Left kidney (tissue), 1 donor: ENCODE measurements at regions not wholly inside any gene's neighbourhood (a gene's known extent, or its start where the extent isn't known, plus 50 kb on each side); places are given as distances from the start of the nearest gene placed in this dataset.
"Not testable (repeated sequence)": the region's sequence is repeated elsewhere in the genome, so short reads cannot be mapped to it uniquely, and the experiment has no call there.

ENCODE experiments used
- DNase-seq: peaks from one replicate; pipeline ENCODE4 v3.0.0-alpha.2; 2013

DNA sequence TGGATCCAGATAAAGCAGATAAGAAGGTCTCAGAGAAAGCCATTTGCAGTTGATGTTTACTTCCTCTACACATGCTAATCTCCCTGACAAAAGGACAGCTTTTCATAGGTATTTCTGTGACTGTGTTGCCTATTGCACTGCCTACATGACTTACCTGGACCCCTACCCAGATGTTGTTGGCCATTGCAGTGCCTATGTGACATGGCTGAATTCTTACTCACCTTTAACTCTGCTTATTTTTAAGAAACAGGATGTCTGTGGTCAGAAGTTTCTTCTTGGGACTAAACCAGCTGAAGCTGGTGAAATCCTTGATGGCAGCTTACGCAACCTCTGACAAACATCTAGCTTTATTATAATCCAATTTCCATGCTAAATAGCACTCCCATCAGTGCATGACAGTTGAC, 50.7 kb downstream of the PPIAL4D start:
- not testable (repeated sequence) for DNase-seq

- not testable (repeated sequence) for DNase-seq
Observed at GRCh38 chr1:145189543-145190030, 52.4 kb downstream of the PPIAL4D start.

DNA sequence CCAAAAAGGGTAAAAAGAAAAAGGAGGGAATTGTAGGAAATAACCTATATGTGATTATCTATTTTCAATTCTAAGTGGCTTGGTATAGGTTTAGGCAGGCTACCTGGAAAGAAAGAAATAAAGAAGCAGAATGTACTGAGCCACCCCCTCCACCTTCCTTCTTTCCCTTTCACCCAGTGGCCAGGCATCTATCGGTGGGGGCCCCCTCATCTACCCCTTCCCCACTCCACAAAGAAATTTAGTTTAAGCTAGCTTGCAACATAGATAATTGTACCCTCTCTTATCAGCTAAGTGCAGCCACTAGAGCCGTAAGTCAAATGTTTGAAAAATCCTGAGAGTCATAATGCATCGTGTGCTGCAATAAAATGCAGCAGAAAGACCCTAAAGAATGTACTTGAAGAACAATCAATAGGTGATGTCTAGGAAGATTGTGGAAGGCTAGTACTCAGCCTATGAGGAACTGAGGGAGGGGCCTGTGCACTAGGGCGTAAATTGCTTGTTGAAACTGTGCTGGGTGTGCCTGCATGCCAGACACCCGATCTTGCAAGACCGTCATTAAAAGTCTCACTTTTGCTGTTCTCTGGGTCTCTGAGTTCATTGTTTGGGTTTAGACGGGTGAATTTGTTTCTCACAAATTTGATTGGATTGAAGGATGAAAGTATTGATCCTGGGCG, 53.0 kb downstream of the PPIAL4D start:
- DNase-seq, result peak; percentile 32

DNA sequence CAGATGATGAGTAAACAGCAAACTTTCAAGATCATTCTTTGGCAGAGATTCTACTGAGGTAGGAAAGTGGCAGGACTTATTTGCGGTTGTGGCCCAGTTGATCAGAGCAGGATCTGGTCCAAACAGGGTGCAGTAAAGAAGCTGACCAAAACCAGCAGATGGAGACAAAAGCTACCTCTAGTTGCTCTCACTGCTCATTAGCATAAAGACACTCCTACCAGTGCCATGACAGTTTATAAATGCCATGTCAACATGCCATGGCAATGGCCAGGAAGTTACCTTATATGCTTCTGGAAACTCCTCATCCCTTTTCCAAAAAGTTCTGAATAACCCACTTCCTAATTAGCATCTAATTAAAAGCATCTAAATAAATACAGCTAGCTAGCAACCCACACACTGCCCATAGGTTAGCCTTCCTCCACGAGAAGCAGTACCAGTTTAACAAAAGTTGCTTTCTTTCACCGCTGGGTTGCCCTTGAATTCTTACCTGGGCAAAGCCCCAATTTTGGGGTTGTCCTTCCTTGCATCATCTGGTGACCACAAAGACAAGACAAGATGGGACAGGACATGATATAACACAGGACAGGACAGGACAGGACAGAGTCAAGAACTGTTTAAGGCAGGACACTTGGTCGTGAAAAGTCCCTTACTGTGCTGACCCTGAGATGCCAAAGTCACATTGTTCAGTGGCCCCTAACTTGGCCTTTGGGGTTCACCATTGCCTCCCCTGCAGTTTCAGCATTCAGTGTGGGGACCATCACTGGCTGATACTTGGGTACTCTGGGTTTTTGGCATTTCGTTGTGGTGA, 59.2 kb downstream of the PPIAL4D start:
- DNase-seq, result not testable (repeated sequence)

- DNase-seq, result not testable (repeated sequence)
Observed at GRCh38 chr1:145176285-145176925, 65.6 kb downstream of the PPIAL4D start.

GRCh38 chr1:145174377-145174776, 67.6 kb downstream of the PPIAL4D start:
- DNase-seq, result not testable (repeated sequence)

DNA sequence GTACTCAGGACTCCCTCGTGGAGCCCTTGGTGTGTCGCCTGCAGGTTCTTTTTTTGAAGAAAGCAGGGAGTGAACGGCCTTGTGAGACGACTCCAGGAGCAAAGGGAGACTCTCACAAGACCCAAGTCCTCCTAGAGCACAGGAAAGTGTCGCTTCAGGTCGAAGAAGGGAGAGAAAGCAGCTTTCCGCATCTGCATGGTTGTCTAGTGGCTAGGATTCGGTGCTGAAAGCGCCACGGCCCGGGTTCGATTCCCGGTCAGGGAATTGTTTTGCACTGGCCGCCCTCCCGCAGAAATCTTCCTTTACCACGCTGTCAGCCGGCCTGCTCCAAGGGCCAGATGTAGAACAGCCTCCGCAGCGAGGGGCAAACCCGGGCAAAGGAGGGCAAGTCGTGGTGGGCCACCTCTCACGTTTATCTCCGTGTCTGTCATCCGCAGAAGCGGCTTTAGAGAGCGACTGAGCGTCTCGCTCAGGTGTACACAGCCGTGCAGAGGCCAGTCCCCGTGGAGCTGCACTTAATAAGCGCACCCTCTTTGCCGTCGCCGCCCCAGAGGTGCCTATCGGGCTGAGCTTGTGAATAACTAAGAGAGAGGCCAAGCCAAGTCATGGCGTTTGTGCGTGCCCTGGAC, 72.6 kb downstream of the FAM72D start:
- DNase-seq, result not testable (repeated sequence)

- DNase-seq, result not testable (repeated sequence)
Observed at GRCh38 chr1:145164360-145164759, 68.6 kb downstream of the FAM72D start.
